Peyer's patch (tissue), 4 donors: ENCODE measurements at regions not wholly inside any gene's neighbourhood (a gene's known extent, or its start where the extent isn't known, plus 50 kb on each side); places are given as distances from the start of the nearest gene placed in this dataset.
"Not testable (repeated sequence)": the region's sequence is repeated elsewhere in the genome, so short reads cannot be mapped to it uniquely, and the experiment has no call there.

Source experiments
- DNase-seq, 3 donors: peaks; one replicate each; pipeline ENCODE4 v3.0.0-alpha.2; 2017 to 2019
- H3K27ac ChIP-seq, 4 donors: fragments of 200-600 bp; sonication (generic); one replicate each; pipeline ENCODE4 v1.5.1; 2016 to 2019
- H3K27me3 ChIP-seq, 2 donors: fragments of 200-600 bp; sonication (generic); one replicate each; pipeline ENCODE4 v1.5.1; 2019
- H3K36me3 ChIP-seq, 3 donors: fragments of 200-600 bp; sonication (generic); one replicate each; pipeline ENCODE4 v1.5.1; 2016 to 2019
- H3K4me1 ChIP-seq, 4 donors: fragments of 200-600 bp; sonication (generic); one replicate each; pipeline ENCODE4 v1.5.1; 2016 to 2019
- H3K4me3 ChIP-seq, 4 donors: fragments of 200-600 bp; sonication (generic); 1 replicate in 3 of 4; 2 replicates in 1 of 4; pipeline ENCODE4 v1.5.1; 2016 to 2019; ENCODE audit warnings: mild to moderate bottlenecking in 1 of 4
- H3K9me3 ChIP-seq, 4 donors: fragments of 200-600 bp; sonication (generic); one replicate each; pipeline ENCODE4 v1.5.1; 2016 to 2019; ENCODE audit warnings: mild to moderate bottlenecking in 1 of 4
- CTCF ChIP-seq, 6 experiments: fragments of 450-650 bp in 4 of 6; fragments of 200-600 bp in 2 of 6; sonication (generic) in 1 of 6; IDR thresholded peaks; one replicate each; pipeline ENCODE4 v1.5.1; 2017 to 2019; ENCODE audit warnings: antibody characterized with exemption in 6 of 6, mild to moderate bottlenecking in 3 of 6, moderate library complexity in 1 of 6
- POLR2A ChIP-seq, 2 donors: fragments of 450-650 bp; IDR thresholded peaks; one replicate each; pipeline ENCODE4 v1.5.1; 2017; ENCODE audit warnings: antibody characterized with exemption in 2 of 2, mild to moderate bottlenecking in 2 of 2, moderate library complexity in 2 of 2

DNA sequence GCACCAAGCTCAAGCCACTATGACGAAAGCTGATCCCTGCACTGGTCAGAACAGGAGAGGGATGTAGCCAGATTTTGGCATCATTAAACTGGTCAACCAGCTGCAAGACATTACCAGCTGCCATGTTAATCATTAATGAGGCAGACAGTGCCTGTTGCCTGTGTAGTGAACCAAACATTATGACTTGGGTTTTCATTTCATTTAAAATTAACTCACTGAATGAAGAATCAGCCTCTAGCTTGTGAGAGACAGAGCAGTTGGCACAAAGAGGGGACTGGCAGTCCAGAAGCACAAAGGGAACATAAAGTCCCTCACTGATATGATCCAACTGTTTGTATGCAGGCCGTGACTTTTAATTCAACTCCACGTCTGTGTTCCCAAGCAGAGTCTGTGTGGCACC lies 318.9 kb downstream of the SEC16B start:
- no peak overlapping the region for H3K4me3 ChIP-seq
- H3K9me3 ChIP-seq, result no peaks in the 10 kb centered on the region
- no peak for DNase-seq
- TF ChIP-seq CTCF (IDR thresholded peaks at IDR 0.05) (no peak), POLR2A (IDR thresholded peaks at IDR 0.05) (no peak)
- H3K27me3 ChIP-seq, result no peaks in the 10 kb centered on the region
- no peak overlapping the region for H3K27ac ChIP-seq
- H3K4me1 ChIP-seq, result no peaks in the 10 kb centered on the region
- no peaks in the 10 kb centered on the region for H3K36me3 ChIP-seq

DNA sequence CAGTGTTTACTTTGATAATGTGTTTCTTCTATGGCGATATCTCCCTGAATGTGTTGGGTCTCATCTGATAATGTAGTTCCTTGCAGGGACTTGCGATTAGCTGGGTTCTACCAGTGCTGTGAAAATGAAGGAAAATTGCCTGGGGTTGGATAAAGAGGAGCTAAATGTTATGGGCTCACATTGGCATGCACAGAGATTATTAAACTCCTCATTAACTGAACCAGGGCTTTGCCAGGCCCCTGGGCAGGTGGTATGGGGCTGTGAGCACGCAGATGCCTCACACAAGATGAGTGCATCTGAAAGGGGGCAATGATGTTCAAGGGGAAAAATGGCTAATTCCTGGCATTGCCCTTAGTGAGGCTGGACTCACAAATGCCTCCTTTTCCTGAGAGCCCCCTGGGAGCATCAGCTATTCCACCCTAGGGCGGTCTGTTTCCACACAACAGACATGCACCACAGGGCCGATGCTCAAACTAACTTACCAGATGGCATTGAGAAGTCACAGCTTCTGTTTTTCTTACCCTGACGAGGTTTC lies 321.1 kb downstream of the SEC16B start:
- Histone ChIP-seq H3K4me3 (no peak overlapping the region), H3K9me3 (no peaks in the 10 kb centered on the region), H3K27me3 (no peaks in the 10 kb centered on the region), H3K4me1 (no peaks in the 10 kb centered on the region), H3K27ac (no peak overlapping the region), H3K36me3 (no peaks in the 10 kb centered on the region)
- TF ChIP-seq CTCF (IDR thresholded peaks at IDR 0.05), result no peak
- DNase-seq, result no peak

DNA sequence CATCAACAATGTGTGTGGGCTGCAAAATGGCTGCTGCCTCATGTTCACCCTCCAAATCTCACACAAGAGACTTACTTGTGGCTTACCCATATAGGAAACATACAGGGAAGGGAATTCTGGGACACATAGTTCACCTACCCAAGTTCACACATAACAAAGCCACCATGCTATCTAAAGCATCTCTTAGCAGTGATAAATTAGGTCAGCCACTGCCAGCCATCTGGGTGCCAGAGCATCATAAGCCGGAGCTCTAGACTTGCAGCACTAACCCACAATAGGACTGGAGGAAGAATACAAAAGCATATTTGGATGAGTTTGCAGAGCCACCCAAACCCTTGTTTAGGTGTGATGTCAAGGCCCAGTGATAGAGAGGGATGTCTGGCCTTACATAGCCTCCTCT lies 321.7 kb downstream of the SEC16B start:
- Histone ChIP-seq H3K9me3 (no peaks in the 10 kb centered on the region), H3K27me3 (no peaks in the 10 kb centered on the region), H3K27ac (no peak overlapping the region), H3K4me1 (no peaks in the 10 kb centered on the region), H3K36me3 (no peaks in the 10 kb centered on the region), H3K4me3 (no peak overlapping the region)
- no peak for DNase-seq
- no peak for TF ChIP-seq POLR2A (IDR thresholded peaks at IDR 0.05)

GRCh38 chr1:177646757-177647730 lies 322.8 kb downstream of the SEC16B start:
- H3K9me3 ChIP-seq, result no peaks in the 10 kb centered on the region
- no peaks in the 10 kb centered on the region for H3K4me1 ChIP-seq
- H3K4me3 ChIP-seq, result no peak overlapping the region
- DNase-seq, result no peak
- TF ChIP-seq CTCF (IDR thresholded peaks at IDR 0.05), result no peak
- TF ChIP-seq POLR2A (IDR thresholded peaks at IDR 0.05), result no peak
- no peaks in the 10 kb centered on the region for H3K36me3 ChIP-seq
- H3K27ac ChIP-seq, result no peak overlapping the region
- H3K27me3 ChIP-seq, result no peaks in the 10 kb centered on the region

DNA sequence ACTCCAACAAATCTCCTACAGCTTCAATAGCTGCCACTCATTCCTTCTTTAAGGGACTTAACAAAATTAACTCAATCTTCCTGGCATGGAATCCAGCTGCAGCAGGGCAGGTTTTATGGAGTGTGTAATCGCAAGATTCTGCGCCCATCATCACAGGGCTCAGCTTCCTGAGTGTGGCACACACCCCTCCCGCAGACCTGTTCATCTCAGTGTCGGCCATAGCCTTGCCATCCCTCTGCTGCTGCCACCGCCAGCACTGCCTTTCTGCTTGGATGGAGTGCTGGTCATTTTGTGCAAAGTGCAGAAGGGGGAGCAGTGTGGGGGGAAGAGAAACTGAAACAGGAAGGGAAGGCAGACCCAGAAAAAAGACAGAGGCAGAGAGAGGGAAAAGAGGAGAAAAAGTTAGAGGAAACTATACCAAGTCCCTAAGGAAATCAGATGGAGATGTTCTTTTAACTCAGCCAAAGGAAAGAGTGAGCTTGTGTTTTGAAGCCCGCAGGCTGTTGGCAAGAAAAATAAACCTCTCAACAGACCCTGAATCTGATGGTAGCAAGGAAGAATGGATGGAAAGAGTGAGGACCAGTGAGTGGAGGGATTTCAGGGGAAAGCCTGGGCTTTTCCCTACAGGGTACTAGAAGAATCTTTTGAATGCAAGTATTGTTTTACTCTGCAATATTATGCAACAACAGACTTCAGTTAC lies 324.2 kb downstream of the SEC16B start:
- H3K9me3 ChIP-seq, result no peaks in the 10 kb centered on the region
- no peak for TF ChIP-seq CTCF (IDR thresholded peaks at IDR 0.05)
- no peak for TF ChIP-seq POLR2A (IDR thresholded peaks at IDR 0.05)
- no peaks in the 10 kb centered on the region for H3K4me1 ChIP-seq
- H3K27ac ChIP-seq, result no peak overlapping the region
- no peak for DNase-seq
- no peaks in the 10 kb centered on the region for H3K27me3 ChIP-seq
- no peaks in the 10 kb centered on the region for H3K36me3 ChIP-seq
- no peak overlapping the region for H3K4me3 ChIP-seq

- no peak for TF ChIP-seq POLR2A (IDR thresholded peaks at IDR 0.05)
- TF ChIP-seq CTCF (IDR thresholded peaks at IDR 0.05), result no peak
- Histone ChIP-seq H3K36me3 (no peaks in the 10 kb centered on the region), H3K4me1 (no peaks in the 10 kb centered on the region), H3K27ac (no peak overlapping the region), H3K27me3 (no peaks in the 10 kb centered on the region), H3K9me3 (no peaks in the 10 kb centered on the region), H3K4me3 (no peak overlapping the region)
- no peak for DNase-seq
These were observed 329.2 kb downstream of the SEC16B start for GRCh38 chr1:177640687-177641086.

GRCh38 chr1:177634151-177634550 lies 335.7 kb downstream of the SEC16B start:
- H3K4me3 ChIP-seq, H3K9me3 ChIP-seq, H3K27ac ChIP-seq, H3K36me3 ChIP-seq, DNase-seq, H3K4me1 ChIP-seq, H3K27me3 ChIP-seq: not testable (repeated sequence)
